ENCODE measurements at regions not wholly inside any gene's neighbourhood (a gene's known extent, or its start where the extent isn't known, plus 50 kb on each side); places are given as distances from the start of the nearest gene placed in this dataset.

- TF ChIP-seq ZNF556 (CRISPR knock-in tag; IDR thresholded peaks at IDR 0.05; ENCODE audit: borderline replicate concordance): no peak
- TF ChIP-seq, protein P1, sequence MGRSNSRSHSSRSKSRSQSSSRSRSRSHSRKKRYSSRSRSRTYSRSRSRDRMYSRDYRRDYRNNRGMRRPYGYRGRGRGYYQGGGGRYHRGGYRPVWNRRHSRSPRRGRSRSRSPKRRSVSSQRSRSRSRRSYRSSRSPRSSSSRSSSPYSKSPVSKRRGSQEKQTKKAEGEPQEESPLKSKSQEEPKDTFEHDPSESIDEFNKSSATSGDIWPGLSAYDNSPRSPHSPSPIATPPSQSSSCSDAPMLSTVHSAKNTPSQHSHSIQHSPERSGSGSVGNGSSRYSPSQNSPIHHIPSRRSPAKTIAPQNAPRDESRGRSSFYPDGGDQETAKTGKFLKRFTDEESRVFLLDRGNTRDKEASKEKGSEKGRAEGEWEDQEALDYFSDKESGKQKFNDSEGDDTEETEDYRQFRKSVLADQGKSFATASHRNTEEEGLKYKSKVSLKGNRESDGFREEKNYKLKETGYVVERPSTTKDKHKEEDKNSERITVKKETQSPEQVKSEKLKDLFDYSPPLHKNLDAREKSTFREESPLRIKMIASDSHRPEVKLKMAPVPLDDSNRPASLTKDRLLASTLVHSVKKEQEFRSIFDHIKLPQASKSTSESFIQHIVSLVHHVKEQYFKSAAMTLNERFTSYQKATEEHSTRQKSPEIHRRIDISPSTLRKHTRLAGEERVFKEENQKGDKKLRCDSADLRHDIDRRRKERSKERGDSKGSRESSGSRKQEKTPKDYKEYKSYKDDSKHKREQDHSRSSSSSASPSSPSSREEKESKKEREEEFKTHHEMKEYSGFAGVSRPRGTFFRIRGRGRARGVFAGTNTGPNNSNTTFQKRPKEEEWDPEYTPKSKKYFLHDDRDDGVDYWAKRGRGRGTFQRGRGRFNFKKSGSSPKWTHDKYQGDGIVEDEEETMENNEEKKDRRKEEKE (IDR thresholded peaks at IDR 0.05): no peak
- TF ChIP-seq TFDP1 (CRISPR knock-in tag; IDR thresholded peaks at IDR 0.05; ENCODE audit: borderline replicate concordance): no peak
Observed at GRCh38 chr13:48840366-48840765, 135.3 kb upstream of the FNDC3A start.

All from HepG2 (cell line).